ENCODE measurements at regions not wholly inside any gene's neighbourhood (a gene's known extent, or its start where the extent isn't known, plus 50 kb on each side); places are given as distances from the start of the nearest gene placed in this dataset.
A peak's percentile ranks its signal among the peaks of the same experiment; 100 is the strongest.
"Not testable (repeated sequence)": the region's sequence is repeated elsewhere in the genome, so short reads cannot be mapped to it uniquely, and the experiment has no call there.

DNA sequence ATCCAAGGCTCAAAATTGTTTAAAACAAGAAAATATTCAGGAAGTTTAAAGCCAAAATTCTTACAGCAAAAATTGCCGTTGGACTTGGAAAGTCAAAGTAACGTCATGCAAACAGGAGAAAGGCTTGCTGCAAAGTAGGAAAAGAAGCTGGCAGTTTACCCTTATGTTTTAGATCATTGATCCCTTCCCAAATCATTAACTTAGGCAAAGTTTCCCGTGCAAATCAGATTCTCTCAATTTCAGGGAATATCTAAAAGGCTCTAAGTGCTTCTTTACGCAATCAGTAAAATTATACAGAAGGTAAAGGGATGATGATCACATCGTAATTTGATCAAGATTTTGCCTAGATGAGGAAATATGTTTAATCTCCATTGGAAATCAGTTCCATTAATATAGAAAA is 197.5 kb downstream of the ALDH8A1 start:
- TF ChIP-seq, protein P1, sequence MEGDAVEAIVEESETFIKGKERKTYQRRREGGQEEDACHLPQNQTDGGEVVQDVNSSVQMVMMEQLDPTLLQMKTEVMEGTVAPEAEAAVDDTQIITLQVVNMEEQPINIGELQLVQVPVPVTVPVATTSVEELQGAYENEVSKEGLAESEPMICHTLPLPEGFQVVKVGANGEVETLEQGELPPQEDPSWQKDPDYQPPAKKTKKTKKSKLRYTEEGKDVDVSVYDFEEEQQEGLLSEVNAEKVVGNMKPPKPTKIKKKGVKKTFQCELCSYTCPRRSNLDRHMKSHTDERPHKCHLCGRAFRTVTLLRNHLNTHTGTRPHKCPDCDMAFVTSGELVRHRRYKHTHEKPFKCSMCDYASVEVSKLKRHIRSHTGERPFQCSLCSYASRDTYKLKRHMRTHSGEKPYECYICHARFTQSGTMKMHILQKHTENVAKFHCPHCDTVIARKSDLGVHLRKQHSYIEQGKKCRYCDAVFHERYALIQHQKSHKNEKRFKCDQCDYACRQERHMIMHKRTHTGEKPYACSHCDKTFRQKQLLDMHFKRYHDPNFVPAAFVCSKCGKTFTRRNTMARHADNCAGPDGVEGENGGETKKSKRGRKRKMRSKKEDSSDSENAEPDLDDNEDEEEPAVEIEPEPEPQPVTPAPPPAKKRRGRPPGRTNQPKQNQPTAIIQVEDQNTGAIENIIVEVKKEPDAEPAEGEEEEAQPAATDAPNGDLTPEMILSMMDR (IDR thresholded peaks at IDR 0.05), result no peak
- DNase-seq (ENCODE audit: low spot score), result no peak
- ATAC-seq (ENCODE audit: low FRiP score), result no peak

DNA sequence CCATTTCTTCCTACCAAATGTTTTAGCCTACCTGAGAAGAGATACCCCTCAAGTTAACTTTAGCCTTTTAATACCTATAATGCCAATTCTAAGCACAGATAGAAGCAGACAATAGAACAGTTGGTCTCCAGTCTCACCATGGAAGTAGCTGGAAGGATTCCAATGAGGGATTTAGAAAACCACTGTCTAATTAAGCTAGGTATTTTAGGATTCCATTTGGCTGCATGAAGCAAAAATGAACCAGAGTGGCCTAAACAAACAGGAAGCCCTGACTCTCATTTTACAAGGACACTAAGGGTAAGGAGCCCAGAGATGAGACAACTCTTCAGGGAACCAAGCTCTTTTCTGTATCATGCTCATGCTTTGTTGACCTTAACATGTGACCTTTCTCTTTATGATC is 199.2 kb downstream of the ALDH8A1 start:
- ATAC-seq (ENCODE audit: low FRiP score) (no peak), DNase-seq (ENCODE audit: low spot score) (no peak)
- TF ChIP-seq, protein P1 (IDR thresholded peaks at IDR 0.05), result no peak

DNA sequence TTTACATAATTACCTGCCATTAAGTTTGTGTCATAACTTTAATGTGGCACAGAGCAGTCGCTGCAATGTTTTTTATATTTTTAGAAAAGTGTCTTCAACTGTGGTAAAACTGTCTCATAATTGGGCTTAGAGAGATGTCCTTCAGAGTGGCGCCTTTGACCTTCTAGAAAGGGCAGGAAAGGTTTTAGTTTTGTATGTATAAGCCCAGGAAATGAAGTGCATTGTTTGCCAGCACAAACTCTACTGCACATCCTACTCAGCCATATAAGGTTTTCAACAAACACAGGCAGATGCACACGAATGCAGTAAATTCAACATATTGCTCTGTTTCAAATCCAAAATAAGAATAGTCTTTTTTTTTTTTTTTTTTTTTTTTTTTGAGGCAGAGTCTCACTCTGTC is 201.4 kb downstream of the ALDH8A1 start:
- no peak for ATAC-seq (ENCODE audit: low FRiP score)
- no peak for DNase-seq (ENCODE audit: low spot score)
- TF ChIP-seq, protein P1 (IDR thresholded peaks at IDR 0.05), result no peak

DNA sequence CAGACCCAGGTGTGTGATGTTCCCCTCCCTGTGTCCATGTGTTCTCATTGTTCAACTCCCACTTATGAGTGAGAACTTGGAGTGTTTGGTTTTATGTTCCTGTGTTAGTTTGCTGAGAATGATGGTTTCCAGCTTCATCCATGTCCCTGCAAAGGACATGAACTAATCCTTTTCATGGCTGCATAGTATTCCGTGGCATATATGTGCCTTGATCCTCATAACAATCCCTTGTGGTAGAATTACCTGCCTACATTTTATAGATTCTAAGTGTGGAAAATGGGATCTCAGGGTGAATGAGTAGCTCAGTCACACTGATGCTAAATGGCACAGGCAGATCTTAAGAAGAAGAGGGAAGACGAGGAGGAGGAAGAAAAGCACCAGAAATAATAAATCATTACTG is 202.7 kb downstream of the ALDH8A1 start:
- ATAC-seq (ENCODE audit: low FRiP score); DNase-seq (ENCODE audit: low spot score): not testable (repeated sequence)

DNA sequence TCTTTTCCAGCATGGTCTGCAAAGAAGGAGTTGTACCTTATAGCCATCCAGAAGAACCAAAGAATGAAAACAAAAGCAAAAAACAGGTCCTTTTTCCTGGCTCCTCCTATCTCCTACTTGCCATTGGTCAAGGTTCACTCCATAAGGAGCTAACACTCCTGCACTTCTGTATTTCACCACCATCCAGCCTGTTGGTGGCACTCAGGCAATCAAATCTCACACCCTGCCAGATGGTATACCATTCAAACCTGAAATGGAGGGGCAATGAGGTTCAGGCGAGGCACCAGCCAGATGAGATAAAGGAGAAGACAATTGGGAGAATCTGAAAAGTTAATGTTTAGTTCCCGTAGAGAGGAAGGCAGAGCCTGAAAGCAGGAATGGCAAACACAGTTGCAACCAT is 203.8 kb downstream of the ALDH8A1 start:
- ATAC-seq (ENCODE audit: low FRiP score) (no peak), DNase-seq (ENCODE audit: low spot score) (no peak)
- TF ChIP-seq, protein P1 (IDR thresholded peaks at IDR 0.05), result no peak

DNA sequence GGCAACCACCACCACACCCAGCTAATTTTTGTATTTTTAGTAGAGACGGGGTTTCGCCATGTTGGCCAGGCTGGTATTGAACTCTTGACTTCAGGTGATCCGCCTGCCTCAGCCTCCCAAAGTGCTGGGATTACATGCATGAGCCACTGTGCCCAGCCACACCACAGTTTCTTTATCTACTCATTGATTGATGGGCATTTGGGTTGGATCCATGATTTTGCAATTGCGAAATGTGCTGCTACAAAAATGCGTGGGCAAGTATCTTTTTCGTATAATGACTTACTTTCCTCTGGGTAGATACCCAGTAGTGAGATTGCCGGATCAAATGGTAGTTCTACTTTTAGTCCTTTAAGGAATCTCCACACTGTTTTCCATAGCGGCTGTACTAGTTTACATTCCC is 204.7 kb downstream of the ALDH8A1 start:
- peak; percentile 31 for ATAC-seq (ENCODE audit: low FRiP score)
- DNase-seq (ENCODE audit: low spot score), result not testable (repeated sequence)

DNA sequence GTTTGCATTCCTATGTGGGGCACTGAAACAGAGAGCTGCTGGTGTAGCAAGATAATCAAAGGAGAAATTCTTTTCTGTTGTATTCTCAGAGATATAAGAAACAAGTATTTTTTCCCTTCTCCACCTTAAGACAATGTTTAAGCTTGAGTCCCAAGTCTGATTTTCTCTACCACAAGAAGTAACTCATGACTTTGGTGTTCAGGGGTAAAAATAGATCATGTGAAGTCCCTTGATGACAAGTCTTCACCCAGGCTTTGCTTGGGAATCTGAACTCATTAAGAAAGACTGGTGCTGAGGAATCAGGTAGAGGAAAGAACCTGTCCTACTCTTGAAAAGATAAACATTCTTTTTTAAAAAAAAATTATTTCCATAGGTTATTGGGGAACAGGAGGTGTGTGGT is 205.6 kb downstream of the ALDH8A1 start:
- TF ChIP-seq, protein P1 (IDR thresholded peaks at IDR 0.05), result no peak
- ATAC-seq (ENCODE audit: low FRiP score) (no peak), DNase-seq (ENCODE audit: low spot score) (no peak)

DNA sequence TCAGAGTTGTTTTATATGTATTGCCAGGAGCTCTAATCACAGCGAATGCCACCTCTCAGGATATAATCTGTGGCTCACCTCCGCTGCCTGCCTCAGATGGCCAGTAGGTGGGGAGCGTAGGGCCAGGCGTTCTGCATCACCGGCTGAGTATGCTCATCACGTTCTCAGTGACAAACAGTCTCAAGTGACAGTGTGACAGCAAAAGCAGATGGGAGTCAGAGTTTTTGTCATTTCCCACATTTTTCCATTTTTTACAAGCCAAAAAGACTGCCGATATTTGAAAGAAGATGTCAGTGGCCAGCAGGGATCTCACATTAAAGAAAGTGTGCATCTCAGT is 208.7 kb downstream of the ALDH8A1 start:
- no peak for DNase-seq (ENCODE audit: low spot score)
- ATAC-seq (ENCODE audit: low FRiP score), result no peak
- TF ChIP-seq, protein P1 (IDR thresholded peaks at IDR 0.05), result no peak
